T47D (cell line): ENCODE measurements at regions not wholly inside any gene's neighbourhood (a gene's known extent, or its start where the extent isn't known, plus 50 kb on each side); places are given as distances from the start of the nearest gene placed in this dataset.
A peak's percentile ranks its signal among the peaks of the same experiment; 100 is the strongest.

Source experiments
- DNase-seq, 2 experiments: peaks; one replicate each; pipeline versions ENCODE4 v3.0.0 to v3.0.0-alpha.2; 2011 to 2012; ENCODE audit warnings: low read depth in 1 of 2, low spot score in 1 of 2
- JUND ChIP-seq: IDR thresholded peaks from 2 replicates; pipeline ENCODE4 v1.6.1; 2012; ENCODE audit warnings: low read depth
- in situ Hi-C: cut with HindIII; loops from 2 replicates; pipeline ENCODE4 v1.10.0; 2016; ENCODE audit warnings: low sequenced_read_pairs, low pct_unique_long_range_greater_than_20kb

- TF ChIP-seq JUND, result no peak
- DNase-seq, result no peak
- in situ Hi-C loops, result no loop called here
Measured at GRCh38 chr16:6113749-6114148, 1016.2 kb upstream of the EEF2KMT start.

- TF ChIP-seq JUND, result no peak
- in situ Hi-C loops, result no loop called here
Measured at GRCh38 chr16:6112700-6113099, 1015.1 kb upstream of the EEF2KMT start.

GRCh38 chr16:6111390-6111789 lies 1013.8 kb upstream of the EEF2KMT start:
- no peak for DNase-seq
- no peak for TF ChIP-seq JUND
- in situ Hi-C loops, result no loop called here

More at GRCh38 chr16:6112700-6113099, 1015.1 kb upstream of the EEF2KMT start:
- DNase-seq, result no peak

- TF ChIP-seq JUND, result no peak
- no peak for DNase-seq
- in situ Hi-C loops, result no loop called here
Measured at GRCh38 chr16:6110346-6110745, 1012.8 kb upstream of the EEF2KMT start.

GRCh38 chr16:6106061-6106460 lies 1008.5 kb upstream of the EEF2KMT start:
- in situ Hi-C loops, result no loop called here

GRCh38 chr16:6105115-6105514 lies 1007.5 kb upstream of the EEF2KMT start:
- TF ChIP-seq JUND, result no peak
- DNase-seq, result no peak
- in situ Hi-C loops, result no loop called here

More at GRCh38 chr16:6106061-6106460, 1008.5 kb upstream of the EEF2KMT start:
- no peak for DNase-seq
- no peak for TF ChIP-seq JUND

GRCh38 chr16:6104428-6104827 lies 1006.8 kb upstream of the EEF2KMT start:
- TF ChIP-seq JUND, result no peak
- in situ Hi-C loops, result no loop called here
- peak in 1 of 2 experiments; percentile 18 for DNase-seq

- DNase-seq, result no peak
- TF ChIP-seq JUND, result no peak
- in situ Hi-C loops, result no loop called here
Measured at GRCh38 chr16:6103561-6103960, 1006.0 kb upstream of the EEF2KMT start.

GRCh38 chr16:6099102-6099501 lies 1001.5 kb upstream of the EEF2KMT start:
- in situ Hi-C loops, result no loop called here
- DNase-seq, result no peak
- TF ChIP-seq JUND, result no peak

- in situ Hi-C loops, result no loop called here
- no peak for TF ChIP-seq JUND
- no peak for DNase-seq
Measured at GRCh38 chr16:6096931-6097670, 999.5 kb upstream of the EEF2KMT start.

GRCh38 chr16:6095414-6095813 lies 997.8 kb upstream of the EEF2KMT start:
- DNase-seq, result no peak
- in situ Hi-C loops, result no loop called here
- TF ChIP-seq JUND, result no peak

- no peak for DNase-seq
- TF ChIP-seq JUND, result no peak
- in situ Hi-C loops, result no loop called here
Measured at GRCh38 chr16:6091021-6091420, 993.4 kb upstream of the EEF2KMT start.

GRCh38 chr16:6081320-6081976 lies 983.9 kb upstream of the EEF2KMT start:
- in situ Hi-C loops, result no loop called here
- TF ChIP-seq JUND, result no peak
- peak; percentile 26 to 64 for DNase-seq
